Fibroblast of pulmonary artery (primary cell): ENCODE measurements at regions not wholly inside any gene's neighbourhood (a gene's known extent, or its start where the extent isn't known, plus 50 kb on each side); places are given as distances from the start of the nearest gene placed in this dataset.

Experiments used
- DNase-seq: peaks from one replicate; pipeline ENCODE4 v3.0.0-alpha.2; 2010; ENCODE audit warnings: low read depth
- H3K4me3 ChIP-seq: replicated peaks from 2 replicates; pipeline ENCODE4 v1.5.1; 2011; ENCODE audit warnings: low read depth, mild to moderate bottlenecking, control low read depth, low read length, moderate library complexity
- CTCF ChIP-seq: IDR thresholded peaks from 2 replicates; pipeline ENCODE4 v1.5.1; 2011; ENCODE audit warnings: mild to moderate bottlenecking, control low read depth, low read length, inconsistent platforms; ENCODE audit errors: missing control alignments

GRCh38 chr4:175263537-175263936, 345.4 kb downstream of the ADAM29 start:
- no peak for DNase-seq
- H3K4me3 ChIP-seq = no peak overlapping the region
- no peak for TF ChIP-seq CTCF

- H3K4me3 ChIP-seq = no peak overlapping the region
- TF ChIP-seq CTCF = no peak
- no peak for DNase-seq
Observed at GRCh38 chr4:175271010-175271630, 353.0 kb downstream of the ADAM29 start.

- H3K4me3 ChIP-seq = no peak overlapping the region
- peak; percentile 20 for DNase-seq
- no peak for TF ChIP-seq CTCF
Observed at GRCh38 chr4:175273995-175274753, 356.0 kb downstream of the ADAM29 start.

GRCh38 chr4:175277816-175278215, 359.7 kb downstream of the ADAM29 start:
- TF ChIP-seq CTCF = no peak
- no peak overlapping the region for H3K4me3 ChIP-seq
- DNase-seq = no peak

- TF ChIP-seq CTCF = no peak
- DNase-seq = no peak
- H3K4me3 ChIP-seq = no peak overlapping the region
Observed at GRCh38 chr4:175280153-175280552, 362.0 kb downstream of the ADAM29 start.

- TF ChIP-seq CTCF = no peak
- no peak for DNase-seq
- no peak overlapping the region for H3K4me3 ChIP-seq
Observed at GRCh38 chr4:175281894-175282293, 363.7 kb downstream of the ADAM29 start.
